Skin of body (tissue), 1 donor: ENCODE measurements at regions not wholly inside any gene's neighbourhood (a gene's known extent, or its start where the extent isn't known, plus 50 kb on each side); places are given as distances from the start of the nearest gene placed in this dataset.

Source experiments
- DNase-seq: peaks from one replicate; lab custom pipeline; 2025; lab: John Stamatoyannopoulos, UW

DNA sequence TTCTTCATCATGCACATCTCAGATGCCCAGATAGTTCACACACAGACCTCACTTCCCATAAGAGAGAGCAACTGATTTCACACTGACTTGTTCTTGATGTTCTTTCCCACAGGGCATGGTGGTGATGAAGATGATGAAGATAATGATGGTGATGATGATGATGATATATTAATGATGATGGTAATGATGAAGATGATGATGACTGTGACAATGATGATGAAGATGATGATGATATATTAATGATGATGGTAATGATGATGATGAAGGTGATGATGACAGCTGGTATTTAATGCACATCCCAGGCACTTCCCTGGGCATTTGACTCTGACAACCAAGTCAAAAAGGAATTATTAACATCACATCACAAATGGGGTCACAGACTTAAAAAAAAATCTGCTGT lies 225.2 kb downstream of the MAF start:
- no peak for DNase-seq

DNA sequence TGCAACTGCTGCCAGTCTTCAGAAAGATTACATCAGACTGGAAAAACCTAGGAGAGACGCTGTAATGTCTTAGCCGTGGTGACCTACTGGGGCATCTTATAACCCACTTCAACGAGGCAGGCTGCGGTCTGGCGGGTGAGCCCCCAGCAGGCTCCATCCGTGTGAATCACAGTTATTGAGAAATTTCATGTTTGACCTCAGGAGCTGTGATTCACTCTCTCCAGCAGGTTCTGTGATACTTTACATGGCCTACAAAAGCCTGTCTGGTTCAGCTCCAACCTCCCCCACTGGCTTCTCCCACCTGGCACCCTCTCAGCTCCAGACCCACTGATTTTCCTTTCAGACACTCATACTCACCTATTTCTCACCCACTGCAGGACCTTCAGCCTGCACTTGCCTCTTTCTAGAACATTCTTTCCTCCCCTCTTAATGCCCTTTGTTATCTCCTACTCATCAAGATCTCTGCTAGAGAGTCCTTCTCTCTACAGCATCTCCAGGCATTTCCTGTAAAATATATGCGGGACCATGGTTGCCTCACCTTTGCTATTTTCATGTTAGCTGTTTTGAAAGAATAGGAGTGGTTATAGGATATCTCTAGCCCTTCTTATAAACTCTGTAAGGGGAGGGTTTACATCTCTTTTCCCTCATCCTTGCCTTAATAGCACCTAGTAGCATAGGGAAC lies 227.9 kb downstream of the MAF start:
- no peak for DNase-seq

DNA sequence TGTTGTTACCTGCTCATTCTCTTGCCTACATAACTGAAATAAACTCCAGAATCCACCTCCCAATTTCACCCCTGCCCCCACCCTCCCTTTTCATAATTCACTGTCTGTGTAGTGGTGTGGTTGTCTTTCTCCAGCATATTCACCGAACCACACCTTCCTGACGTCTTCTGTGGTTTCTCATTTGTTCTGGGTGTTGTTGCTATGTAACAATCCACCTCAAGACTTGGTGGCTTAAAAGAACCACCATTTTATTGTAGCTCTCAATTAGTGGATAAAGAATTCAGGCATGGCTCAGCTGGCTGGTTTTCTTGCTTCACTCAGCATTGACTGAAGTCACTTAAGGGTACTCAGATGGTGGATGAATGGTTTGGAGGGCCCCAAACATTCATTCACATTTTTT lies 229.8 kb downstream of the MAF start:
- DNase-seq: no peak

DNA sequence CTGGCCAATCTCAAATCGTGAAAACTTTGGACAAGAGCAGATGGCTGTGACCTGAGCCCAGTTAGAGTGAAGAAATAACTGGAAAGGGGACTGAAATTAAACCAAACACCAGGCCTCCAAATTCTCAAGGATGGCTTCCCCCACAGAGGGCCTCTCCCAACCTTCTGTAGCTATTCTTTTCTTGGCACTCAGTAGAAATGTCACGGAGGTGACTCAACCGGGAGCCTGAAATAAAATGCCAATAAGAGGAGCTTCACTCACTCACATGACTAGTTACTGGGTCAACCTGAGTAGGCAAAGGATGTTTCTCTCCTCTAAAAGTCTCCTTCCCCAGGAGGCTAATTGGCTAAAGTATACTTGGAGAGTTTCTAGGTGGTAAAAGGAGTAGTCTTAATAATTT lies 230.7 kb downstream of the MAF start:
- no peak for DNase-seq

DNA sequence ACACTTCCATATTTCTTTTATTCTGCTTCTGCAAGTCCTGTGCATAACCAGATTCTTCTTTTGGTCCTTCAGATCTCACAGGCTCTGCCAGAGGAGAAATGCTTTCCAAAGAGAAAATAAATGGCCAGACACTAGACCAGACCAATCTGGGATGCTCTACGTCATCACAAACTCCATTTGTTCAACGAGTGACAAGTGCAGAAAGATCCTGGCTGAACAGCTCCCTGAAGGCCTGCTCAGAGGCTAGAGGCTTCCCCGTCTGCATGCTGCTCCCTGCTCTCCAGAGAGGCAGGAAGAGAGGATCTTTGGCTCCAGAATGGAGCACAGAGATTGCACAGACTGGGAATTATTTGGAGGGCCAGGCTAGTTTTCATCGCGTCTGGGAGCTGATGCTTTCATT lies 232.7 kb downstream of the MAF start:
- no peak for DNase-seq

DNA sequence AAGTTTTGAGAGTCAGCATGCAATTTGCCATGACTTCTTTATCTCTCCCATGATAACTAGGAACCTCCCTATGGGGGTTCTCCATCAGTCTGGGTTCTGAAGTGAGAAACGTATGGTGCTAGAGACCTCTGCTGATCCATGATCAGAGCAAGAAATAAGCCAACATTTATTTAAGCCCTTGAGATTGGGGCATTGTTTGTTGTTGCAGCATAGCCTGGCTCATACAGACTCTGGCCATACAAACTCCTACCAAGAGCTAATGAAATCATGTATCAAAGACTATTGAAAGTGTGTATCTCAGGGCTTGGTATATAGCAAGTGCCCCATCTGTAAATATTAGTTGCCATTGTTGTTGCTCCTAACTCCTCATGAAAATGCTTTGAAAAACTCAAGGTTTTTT lies 233.9 kb downstream of the MAF start:
- no peak for DNase-seq

DNA sequence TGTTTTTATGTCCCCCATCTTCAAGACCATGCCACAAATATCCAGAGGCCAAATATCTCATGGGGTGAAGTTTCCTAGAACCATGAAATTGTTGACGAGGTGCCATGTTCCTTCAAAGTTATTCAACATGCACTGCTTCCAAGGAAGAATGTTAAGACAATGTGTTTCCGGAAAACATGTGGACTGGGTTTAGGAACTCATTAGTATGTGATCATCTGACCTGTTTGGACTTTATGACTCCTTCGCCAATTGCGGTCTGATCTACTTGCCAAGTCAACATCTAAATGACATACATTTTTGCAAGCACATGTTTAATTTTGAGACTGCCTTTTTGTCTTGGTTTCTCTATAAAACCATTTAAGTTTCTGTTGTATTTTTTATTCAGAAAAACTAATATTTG lies 234.8 kb downstream of the MAF start:
- peak; percentile 12 for DNase-seq

DNA sequence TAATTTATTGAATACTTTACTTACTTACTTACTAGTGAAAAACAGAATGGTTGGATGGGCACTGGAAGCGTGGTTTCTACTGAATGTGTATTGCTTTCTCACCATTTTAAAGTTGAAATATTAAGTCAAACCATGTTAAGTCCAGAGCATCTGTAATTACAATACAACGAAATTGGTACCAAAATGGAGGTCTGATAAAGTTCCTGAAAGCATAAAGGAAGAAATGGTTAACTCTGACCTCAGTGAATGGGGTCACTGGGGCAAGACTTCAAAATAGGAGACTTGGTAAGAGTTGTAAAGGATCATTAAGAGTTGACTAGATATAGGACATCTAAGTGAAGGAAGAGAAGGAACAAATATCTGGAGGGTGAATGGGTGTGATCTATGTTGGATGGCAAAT lies 237.1 kb downstream of the MAF start:
- DNase-seq: no peak

DNA sequence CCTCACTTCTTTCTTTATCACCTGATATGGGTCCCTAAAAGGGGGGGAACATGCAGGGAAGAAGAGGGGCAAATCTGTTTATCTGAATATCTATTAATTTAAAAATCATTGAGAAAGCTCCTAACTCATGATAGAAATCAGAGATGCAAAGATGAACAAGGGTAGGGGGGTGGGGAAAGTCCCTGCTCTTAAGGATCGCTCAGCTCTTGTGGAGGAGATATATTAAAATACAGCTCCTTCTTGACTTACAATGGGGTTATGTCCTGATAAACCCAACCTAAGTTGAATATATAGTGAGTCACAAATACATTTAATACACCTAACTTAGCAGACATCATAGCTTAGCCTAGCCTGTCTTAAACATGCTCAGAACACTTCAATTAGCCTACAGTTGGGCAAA lies 237.5 kb downstream of the MAF start:
- no peak for DNase-seq

DNA sequence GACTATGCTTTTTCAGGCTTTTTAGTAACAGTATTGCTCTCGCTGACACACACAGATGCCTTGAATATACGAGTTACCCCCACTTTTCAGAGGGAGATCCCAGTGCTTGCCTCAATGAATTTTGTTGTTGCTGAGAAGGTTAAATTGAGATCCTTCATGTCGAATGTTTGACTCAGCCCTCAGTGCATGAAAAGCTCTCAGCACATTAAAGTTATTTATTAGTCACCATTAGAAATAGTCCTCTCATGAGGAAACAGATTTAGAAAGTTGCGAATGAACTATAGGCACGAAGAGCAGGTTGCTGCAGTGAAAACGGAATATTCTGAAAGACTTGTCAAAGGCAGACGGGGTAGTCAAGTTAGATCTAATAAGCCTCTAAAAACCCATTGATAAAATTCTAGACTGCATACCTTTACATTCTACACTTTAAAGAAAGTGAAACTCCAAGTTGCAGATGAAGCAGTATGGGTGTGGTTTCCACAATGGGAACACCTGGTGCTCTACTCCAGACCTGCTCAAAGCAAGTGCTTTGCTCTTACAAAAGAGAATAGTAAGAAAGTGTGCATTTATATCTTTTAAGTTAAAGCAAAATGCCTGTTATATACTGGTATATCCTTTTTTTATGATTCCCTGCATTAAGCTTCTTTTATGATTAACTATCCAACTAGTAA lies 238.1 kb downstream of the MAF start:
- DNase-seq: no peak

DNA sequence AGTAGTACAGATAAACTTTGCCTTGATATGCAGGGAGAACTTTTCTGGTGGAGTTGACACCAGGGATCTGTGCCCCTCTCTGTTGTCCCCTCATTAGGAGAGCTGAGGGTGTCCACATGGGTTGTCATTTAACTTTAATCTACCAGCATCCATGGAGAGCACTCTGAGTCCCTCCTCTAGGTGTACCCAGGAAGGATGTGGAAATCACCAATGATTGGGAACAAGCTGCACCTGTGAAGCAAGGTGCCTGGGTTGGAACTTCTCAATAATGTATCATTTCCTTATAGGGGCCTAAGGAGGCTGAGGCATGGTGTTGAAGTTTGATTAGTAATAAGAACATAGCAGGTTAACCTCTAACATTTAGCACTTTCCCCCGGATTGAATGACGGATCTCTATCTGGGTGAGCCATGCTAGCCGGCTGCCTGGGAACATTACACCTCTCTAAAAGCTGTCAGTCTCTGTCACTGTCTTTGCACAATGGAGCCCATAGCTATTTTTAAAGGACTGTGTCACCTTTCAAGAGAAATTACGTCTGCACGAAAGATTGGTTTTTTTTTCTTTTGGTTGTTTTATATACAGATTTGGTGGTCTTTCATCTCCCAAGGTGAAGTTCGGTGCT lies 239.3 kb downstream of the MAF start:
- DNase-seq: no peak

DNA sequence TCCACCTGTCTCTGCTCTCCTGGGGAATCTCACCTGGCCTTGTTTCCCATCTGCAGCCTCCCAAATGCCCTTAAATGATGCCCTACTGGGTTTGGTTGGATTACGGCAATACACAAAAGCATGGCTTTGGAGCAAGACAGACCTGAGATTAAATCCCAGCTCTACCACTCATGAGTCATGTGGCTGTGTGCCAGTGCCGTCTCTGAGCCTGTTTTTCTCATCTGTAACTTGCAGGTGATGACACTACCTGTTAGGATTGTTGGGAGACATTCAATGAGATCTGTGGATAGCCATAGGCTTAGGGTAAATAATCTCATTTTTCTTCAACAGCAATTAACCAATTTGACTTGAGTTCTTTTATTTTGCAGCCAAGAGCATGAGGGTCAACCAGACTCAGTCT lies 240.3 kb downstream of the MAF start:
- DNase-seq: no peak

DNA sequence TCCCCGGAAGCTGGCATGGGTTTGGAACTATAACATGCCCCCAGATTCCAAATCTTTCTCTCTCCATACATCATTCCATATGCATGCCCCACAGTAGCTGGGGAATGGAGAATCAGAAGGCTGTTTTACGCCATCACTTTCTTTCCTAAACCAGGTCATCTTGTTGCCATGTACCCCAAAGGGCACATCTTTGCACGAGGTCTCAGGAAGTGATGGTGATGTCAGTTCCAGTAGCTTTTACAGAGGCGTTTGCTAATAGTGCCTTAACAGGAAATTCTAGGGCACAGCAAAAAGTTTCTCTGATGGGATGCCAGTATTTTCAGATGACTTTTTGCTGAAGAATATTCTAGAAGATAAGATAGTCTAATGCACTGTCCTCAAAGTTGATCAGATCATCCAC lies 241.5 kb downstream of the MAF start:
- no peak for DNase-seq

DNA sequence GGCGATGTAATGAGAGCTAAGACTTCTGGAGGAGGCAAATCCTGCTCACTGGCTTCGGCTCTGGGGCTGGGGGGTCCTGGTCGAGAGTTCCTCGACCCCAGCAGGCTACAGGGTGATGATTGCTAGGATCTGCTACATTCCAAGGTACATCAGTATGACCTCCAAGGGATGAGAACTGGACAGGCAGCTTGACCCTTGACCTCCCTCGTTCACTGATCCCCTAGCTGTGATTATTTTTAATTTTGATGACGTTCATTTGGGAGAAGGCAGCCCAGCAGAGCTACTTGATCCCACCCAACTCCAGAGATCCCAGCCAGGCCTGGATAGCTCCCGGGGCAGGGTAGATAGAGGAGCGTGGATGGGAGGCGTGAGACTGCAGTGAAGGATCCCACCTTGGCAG lies 242.3 kb downstream of the MAF start:
- DNase-seq: no peak

DNA sequence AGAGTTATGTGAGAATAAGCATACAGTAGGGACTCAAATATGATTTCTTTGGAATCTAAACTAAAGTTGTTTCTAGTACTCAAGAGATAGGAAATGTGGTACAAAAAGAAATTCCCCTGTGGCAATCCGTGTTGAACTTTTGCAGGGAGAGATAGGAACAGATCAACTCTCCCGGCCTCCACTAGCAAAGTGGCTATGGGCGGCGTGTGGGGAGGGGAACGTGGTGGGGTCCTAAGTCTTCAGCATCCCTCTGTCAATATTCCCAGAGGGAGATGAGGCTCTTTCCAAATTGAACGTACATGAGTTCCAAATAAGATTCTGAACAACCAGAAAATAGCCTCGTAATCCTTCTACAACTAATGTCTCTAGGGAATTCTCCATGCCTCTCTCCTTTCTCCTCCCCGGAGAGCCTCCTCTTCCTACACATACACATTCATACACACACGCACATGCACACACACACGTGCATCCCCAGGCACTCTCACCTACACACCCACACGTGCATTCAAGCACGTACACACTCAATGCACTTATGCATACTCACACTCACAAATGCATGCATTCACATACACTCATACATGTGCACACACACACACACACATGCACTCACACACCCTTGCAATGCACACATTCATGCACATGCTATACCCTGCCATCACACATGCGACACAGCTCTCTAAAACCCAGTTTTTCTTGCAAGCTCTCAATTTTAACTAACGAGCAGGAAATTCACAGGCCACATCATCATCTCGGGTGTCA lies 244.8 kb downstream of the MAF start:
- no peak for DNase-seq

DNA sequence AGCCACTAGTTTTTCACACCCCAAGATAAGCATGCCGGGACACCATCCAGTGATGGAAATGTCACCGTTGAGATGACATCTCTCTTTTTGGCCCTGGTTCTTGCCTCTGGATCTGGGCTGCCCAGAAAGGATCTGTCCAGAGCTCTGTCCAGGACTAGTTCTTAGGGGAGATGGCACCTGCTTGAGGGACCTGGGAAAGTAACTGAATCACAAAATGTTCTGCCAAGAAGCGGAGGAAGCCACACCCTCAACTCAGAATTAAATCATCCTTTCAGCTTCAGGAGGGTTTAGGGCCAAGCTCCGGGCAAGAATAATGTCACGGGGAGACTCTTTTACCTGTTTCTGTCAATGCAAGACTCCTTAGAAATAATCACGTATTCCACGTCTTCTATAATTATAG lies 248.6 kb downstream of the MAF start:
- no peak for DNase-seq

DNA sequence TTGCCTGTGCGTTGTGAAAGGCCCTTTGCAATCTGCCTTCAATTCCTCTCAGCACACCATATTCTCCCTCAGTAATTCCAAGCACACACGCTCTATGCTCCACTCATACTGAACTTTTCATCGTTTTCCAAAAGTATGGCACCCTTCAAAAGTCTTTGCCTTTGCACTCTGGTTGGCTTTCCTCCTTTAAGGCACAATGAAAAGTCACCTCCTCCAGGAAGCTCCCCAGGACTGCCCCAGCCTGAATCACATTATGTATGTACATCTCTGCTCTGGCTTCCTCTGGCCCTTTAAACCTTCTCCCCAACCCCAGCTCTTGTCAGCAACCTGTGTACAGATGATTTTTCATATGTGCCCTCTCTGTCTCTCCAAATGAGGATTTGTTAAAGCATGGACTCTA lies 250.7 kb downstream of the MAF start:
- DNase-seq: no peak

DNA sequence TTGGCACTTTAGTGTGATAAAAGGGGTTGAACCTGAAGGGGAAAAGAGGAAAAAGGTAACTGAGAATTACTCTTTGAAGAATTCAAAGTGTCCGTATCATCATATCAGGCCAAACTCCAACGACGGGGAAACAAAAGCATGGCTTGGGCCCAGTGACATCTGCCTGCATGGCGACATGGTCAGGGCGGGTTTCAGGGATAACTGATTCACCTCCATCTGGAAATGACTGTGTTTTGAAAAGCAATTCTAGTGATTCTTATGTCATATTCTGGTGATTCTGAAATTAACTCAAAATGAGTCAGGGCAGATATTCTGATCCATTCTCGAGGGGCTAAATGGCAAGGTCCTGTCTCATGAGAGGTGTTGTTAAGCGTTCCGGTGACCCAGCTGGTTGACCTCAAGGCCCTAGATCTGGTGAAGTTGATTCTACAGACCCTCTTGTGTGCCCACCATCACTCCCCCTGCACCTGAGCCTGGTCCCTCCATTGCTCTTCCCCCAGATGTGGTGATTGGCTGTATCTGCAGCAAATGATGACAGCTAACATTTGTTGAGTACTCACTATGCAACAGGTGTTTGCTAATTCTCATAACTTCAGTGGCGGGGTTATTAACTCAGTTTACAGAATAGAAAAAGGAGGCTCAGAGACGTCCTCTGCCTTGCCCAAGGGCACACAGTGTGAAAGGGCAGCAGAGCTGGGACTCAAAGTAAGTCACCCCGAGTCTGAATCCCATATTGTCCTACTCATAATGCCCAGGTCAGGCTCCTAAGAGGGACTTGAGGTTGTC lies 251.8 kb downstream of the MAF start:
- no peak for DNase-seq

DNA sequence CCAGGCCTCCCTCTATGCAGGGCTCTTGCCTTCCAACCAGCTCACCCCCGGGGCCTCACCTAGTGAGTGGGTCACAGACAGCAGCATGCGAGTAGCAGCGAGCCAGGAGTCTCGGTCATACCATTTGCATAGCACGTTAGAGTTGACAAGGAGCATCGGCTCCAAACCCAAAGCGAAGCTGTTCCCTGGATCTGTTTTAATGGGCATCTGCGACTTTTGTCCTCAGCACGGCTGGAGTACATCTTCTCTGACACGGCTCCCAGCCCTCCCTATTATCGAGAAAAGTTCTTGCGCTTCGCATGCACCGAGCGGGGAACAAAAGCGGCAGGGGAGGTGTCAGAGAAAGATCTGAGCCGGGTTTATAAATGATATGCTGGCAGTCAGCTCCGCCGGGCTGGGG lies 253.3 kb downstream of the MAF start:
- DNase-seq: no peak

DNA sequence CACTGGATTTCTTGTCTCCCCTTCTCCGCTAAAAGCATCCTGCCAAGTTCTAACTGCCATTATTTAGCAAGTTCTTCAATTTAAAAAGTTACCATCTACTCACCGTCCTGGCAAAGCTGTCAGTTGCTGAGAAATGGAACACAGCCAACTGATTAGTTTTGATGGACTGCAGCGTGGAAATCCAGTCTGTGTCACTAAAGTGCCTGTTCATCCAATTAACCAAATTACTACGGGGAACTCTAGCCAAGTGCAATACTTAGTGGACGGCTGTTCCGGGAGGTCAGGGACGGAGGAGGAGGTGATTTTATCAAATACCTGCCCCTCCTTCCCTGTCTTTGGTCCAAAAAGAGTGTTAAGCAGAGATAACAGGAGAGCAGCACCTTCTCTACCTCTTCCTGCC lies 260.7 kb downstream of the MAF start:
- DNase-seq: no peak

DNA sequence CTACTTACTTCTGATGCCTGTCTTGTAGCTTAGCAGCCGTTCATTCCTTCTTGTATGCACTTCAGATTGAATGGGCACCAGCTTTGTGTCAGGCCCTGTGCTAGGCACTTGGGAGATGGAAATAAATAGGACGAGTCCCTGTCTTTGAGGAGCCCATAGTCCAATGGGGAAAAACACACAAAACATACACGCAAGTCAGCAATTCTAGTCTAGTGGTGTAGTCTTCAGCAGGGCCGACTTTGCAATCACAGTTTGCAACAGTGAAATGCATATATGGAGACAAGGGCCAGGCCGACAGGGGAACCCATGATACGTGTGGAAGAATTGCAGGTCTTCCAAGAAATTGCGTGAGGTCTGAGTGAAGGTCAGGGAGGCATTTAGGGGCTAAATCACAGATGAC lies 262.6 kb downstream of the MAF start:
- DNase-seq: no peak
